ENCODE measurements at regions not wholly inside any gene's neighbourhood (a gene's known extent, or its start where the extent isn't known, plus 50 kb on each side); places are given as distances from the start of the nearest gene placed in this dataset.
"Not testable (repeated sequence)": the region's sequence is repeated elsewhere in the genome, so short reads cannot be mapped to it uniquely, and the experiment has no call there.

DNA sequence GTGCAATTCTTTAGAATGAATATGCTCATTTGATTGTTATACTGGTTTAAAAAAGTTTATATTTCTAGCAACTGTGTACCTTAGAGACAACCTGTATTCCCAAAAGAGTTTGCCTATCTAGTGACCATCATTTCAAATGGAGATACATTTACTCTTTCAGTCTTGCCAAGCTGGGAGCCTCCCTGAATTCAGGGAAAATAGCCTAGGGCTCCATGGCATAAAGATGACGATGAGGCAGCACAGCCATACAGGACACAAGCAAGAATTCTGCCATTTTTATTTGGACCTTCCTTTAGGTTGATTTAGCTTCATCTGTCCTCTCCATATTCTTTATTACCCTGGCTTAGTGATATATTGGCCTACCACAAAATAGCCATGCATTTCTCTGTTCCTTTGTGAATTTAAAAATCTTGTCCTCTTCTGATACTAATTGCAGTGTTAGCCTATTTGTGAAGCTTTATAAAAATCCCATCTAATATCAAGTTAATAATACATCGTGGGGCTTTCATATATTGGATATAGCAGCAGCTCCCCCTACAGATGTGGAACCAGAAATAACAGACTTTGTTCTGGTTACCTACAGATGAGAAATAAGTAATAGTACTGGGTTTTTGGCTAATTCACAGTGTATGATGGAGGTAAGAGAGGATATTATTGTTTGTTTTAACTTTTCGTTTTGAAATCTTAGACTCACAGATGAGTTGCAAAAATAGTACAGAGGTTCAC, 1661.9 kb upstream of the PIK3C3 start:
- Histone ChIP-seq H3K27me3 (replicated peaks; ENCODE audit: insufficient read depth) (no peaks in the 10 kb centered on the region), H3K9me3 (no peaks in the 10 kb centered on the region), H3K4me1 (ENCODE audit: control insufficient read depth in 1 of 2, low read depth in 2 of 2) (no peaks in the 10 kb centered on the region), H3K4me3 (no peak overlapping the region), H3K27ac (no peak overlapping the region), H3K36me3 (no peaks in the 10 kb centered on the region)
- TF ChIP-seq, protein P1, sequence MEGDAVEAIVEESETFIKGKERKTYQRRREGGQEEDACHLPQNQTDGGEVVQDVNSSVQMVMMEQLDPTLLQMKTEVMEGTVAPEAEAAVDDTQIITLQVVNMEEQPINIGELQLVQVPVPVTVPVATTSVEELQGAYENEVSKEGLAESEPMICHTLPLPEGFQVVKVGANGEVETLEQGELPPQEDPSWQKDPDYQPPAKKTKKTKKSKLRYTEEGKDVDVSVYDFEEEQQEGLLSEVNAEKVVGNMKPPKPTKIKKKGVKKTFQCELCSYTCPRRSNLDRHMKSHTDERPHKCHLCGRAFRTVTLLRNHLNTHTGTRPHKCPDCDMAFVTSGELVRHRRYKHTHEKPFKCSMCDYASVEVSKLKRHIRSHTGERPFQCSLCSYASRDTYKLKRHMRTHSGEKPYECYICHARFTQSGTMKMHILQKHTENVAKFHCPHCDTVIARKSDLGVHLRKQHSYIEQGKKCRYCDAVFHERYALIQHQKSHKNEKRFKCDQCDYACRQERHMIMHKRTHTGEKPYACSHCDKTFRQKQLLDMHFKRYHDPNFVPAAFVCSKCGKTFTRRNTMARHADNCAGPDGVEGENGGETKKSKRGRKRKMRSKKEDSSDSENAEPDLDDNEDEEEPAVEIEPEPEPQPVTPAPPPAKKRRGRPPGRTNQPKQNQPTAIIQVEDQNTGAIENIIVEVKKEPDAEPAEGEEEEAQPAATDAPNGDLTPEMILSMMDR (IDR thresholded peaks at IDR 0.05), result no peak
- ATAC-seq (ENCODE audit: insufficient number of reproducible peaks, low FRiP score, low read depth) (no peak), DNase-seq (ENCODE audit: low spot score) (no peak)

DNA sequence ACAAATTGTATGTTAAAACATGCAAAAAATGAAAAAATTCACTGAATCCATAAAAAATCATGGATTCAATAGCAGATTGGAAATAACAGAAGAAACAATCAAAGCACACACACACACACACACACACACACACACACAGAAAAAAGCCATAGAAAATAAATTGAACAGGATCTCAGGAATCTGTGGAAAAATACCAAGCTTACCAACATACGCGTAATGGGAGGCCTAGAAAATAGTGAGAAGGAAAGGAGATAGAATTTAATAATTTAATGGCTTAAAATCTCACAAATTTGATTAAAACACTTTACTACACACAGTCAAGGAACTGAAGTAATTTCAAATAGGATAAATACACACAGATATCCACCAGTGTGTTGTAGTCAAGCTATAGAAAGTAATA, 1671.5 kb upstream of the PIK3C3 start:
- TF ChIP-seq, protein P1 (IDR thresholded peaks at IDR 0.05), result no peak
- Histone ChIP-seq H3K27ac (no peak overlapping the region), H3K36me3 (no peaks in the 10 kb centered on the region), H3K4me3 (no peak overlapping the region), H3K27me3 (replicated peaks; ENCODE audit: insufficient read depth) (no peaks in the 10 kb centered on the region), H3K4me1 (ENCODE audit: control insufficient read depth in 1 of 2, low read depth in 2 of 2) (no peaks in the 10 kb centered on the region), H3K9me3 (no peaks in the 10 kb centered on the region)
- ATAC-seq (ENCODE audit: insufficient number of reproducible peaks, low FRiP score, low read depth) (no peak), DNase-seq (ENCODE audit: low spot score) (no peak)

DNA sequence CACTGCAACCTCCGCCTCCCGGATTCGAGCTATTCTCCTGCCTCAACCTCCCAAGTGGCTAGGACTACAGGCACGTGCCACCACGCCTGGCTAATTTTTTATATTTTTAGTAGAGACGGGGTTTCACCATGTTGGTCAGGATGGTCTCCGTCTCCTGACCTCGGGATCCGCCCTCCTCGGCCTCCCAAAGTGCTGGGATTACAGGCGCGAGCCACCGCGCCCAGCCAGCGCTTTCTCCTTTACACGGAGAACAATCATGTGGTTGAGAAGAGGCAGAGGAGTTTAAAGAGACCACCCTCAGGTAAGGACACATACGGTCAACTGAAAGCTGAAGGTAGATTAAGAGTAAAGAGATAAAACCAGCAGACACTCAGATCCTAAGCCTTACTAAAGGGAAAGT, 1673.7 kb upstream of the PIK3C3 start:
- not testable (repeated sequence) for ATAC-seq (ENCODE audit: insufficient number of reproducible peaks, low FRiP score, low read depth); H3K4me1 ChIP-seq (ENCODE audit: control insufficient read depth in 1 of 2, low read depth in 2 of 2); H3K27ac ChIP-seq

DNA sequence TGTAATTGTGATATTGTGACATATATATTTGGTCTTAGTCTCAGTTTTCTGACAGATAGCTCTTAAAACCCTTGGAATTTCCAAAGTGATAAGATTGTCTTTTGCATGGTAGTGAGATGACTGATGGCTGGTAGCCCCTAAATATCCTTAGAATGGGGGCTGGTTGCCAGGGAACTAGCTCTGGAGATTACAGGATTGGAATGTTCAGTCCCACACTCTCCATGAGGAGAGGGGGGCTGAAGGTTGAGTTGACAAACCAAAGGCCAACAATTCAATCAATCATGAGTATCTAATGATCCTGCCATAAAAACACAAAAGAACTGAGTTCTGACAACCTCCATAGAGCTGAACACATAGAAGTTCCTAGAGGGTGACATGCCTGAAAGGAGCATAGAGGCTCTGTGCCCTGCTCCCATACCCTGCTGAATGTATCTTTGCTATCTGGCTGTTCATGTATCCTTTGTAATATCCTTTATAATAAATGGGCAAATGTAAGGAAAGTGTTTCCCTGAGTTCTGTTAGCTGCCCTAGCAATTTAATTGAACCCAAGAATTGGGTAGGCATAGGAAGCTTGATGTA, 1680.3 kb upstream of the PIK3C3 start:
- ATAC-seq (ENCODE audit: insufficient number of reproducible peaks, low FRiP score, low read depth), result no peak

More for the DNA sequence above, 1673.7 kb upstream of the PIK3C3 start:
- H3K4me3 ChIP-seq; DNase-seq (ENCODE audit: low spot score); H3K27me3 ChIP-seq (replicated peaks; ENCODE audit: insufficient read depth); H3K36me3 ChIP-seq; H3K9me3 ChIP-seq: not testable (repeated sequence)

DNA sequence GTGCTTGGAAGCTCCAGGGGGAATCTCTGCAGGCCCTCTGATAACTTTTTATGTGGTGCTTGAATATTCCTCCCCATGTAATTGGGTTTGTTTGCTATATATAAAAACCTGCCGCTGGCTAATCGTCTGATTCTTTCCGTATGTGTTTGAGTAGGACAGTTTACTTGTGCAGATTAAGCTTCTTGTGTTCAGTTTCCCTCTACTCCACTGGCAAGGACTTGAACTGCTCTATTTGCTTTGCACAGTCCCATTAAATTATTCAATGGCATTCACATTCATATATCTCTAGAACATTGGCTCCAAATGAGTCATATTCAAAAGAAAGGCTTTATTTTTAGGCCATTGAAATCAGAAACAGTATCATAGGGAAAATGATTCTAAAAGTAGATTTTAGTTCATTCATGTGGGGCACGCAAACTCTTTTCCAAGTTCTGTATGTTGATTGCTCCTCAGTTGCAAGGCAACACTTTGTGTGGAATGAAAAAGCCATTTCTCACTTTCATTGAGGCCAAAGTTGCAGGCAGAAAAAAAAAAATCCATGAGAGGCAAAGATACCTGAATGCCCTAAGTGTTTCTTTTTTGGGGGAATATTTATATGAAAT, 1682.3 kb upstream of the PIK3C3 start:
- no peaks in the 10 kb centered on the region for H3K4me1 ChIP-seq (ENCODE audit: control insufficient read depth in 1 of 2, low read depth in 2 of 2)
- H3K9me3 ChIP-seq, result no peaks in the 10 kb centered on the region
- no peak overlapping the region for H3K27ac ChIP-seq
- ATAC-seq (ENCODE audit: insufficient number of reproducible peaks, low FRiP score, low read depth) (no peak), DNase-seq (ENCODE audit: low spot score) (no peak)
- H3K4me3 ChIP-seq, result no peak overlapping the region
- H3K36me3 ChIP-seq, result no peaks in the 10 kb centered on the region
- TF ChIP-seq, protein P1 (IDR thresholded peaks at IDR 0.05), result no peak
- H3K27me3 ChIP-seq (replicated peaks; ENCODE audit: insufficient read depth), result no peaks in the 10 kb centered on the region

More for the DNA sequence above, 1680.3 kb upstream of the PIK3C3 start:
- no peaks in the 10 kb centered on the region for H3K4me1 ChIP-seq (ENCODE audit: control insufficient read depth in 1 of 2, low read depth in 2 of 2)
- no peak for DNase-seq (ENCODE audit: low spot score)
- TF ChIP-seq, protein P1 (IDR thresholded peaks at IDR 0.05), result no peak
- no peaks in the 10 kb centered on the region for H3K27me3 ChIP-seq (replicated peaks; ENCODE audit: insufficient read depth)
- no peaks in the 10 kb centered on the region for H3K9me3 ChIP-seq
- H3K4me3 ChIP-seq, result no peak overlapping the region
- no peak overlapping the region for H3K27ac ChIP-seq
- no peaks in the 10 kb centered on the region for H3K36me3 ChIP-seq
